MM.1S (cell line): ENCODE measurements at regions not wholly inside any gene's neighbourhood (a gene's known extent, or its start where the extent isn't known, plus 50 kb on each side); places are given as distances from the start of the nearest gene placed in this dataset.

Experiments
- EZH2phosphoT487 ChIP-seq: fragments of 300-600 bp; sonication (generic); IDR thresholded peaks from 2 replicates; pipeline ENCODE4 v1.6.1; 2018; ENCODE audit warnings: antibody characterized with exemption, low read length
- TF ChIP-seq, protein P1 (sequence below): fragments of 300-600 bp; sonication (generic); IDR thresholded peaks from 2 replicates; pipeline ENCODE4 v1.5.1; 2016; ENCODE audit warnings: antibody characterized with exemption, low read length, mixed read lengths

- TF ChIP-seq EZH2phosphoT487: no peak
- TF ChIP-seq, protein P1, sequence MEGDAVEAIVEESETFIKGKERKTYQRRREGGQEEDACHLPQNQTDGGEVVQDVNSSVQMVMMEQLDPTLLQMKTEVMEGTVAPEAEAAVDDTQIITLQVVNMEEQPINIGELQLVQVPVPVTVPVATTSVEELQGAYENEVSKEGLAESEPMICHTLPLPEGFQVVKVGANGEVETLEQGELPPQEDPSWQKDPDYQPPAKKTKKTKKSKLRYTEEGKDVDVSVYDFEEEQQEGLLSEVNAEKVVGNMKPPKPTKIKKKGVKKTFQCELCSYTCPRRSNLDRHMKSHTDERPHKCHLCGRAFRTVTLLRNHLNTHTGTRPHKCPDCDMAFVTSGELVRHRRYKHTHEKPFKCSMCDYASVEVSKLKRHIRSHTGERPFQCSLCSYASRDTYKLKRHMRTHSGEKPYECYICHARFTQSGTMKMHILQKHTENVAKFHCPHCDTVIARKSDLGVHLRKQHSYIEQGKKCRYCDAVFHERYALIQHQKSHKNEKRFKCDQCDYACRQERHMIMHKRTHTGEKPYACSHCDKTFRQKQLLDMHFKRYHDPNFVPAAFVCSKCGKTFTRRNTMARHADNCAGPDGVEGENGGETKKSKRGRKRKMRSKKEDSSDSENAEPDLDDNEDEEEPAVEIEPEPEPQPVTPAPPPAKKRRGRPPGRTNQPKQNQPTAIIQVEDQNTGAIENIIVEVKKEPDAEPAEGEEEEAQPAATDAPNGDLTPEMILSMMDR: no peak
Measured at GRCh38 chr10:71912431-71912830, 51.8 kb upstream of the CHST3 start.
